CD4-positive, alpha-beta T cell treated with Interleukin-15 for 1 hour (primary cell): ENCODE measurements at regions not wholly inside any gene's neighbourhood (a gene's known extent, or its start where the extent isn't known, plus 50 kb on each side); places are given as distances from the start of the nearest gene placed in this dataset.

Source experiments
- DNase-seq: peaks from one replicate; pipeline ENCODE4 v3.0.0-alpha.2; 2020

DNA sequence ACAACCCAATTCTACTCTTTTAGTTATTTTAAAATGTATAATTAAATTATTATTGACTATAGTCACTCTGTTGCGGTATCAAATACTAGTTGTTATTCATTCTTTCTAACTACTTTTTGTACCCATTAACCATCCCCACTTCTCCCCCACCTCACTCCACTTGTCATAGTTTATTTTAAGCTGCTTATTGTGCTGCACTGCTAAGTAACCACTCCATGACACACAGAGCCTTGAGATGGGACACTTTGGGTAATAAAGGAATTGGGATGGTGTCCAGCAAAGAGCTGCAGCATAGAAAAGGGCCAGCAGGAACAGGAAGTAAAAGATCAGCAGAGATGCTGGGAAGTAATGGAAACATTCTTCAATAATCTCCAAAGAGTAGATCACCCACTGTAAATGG lies 123.0 kb downstream of the RPS29 start:
- no peak for DNase-seq

DNA sequence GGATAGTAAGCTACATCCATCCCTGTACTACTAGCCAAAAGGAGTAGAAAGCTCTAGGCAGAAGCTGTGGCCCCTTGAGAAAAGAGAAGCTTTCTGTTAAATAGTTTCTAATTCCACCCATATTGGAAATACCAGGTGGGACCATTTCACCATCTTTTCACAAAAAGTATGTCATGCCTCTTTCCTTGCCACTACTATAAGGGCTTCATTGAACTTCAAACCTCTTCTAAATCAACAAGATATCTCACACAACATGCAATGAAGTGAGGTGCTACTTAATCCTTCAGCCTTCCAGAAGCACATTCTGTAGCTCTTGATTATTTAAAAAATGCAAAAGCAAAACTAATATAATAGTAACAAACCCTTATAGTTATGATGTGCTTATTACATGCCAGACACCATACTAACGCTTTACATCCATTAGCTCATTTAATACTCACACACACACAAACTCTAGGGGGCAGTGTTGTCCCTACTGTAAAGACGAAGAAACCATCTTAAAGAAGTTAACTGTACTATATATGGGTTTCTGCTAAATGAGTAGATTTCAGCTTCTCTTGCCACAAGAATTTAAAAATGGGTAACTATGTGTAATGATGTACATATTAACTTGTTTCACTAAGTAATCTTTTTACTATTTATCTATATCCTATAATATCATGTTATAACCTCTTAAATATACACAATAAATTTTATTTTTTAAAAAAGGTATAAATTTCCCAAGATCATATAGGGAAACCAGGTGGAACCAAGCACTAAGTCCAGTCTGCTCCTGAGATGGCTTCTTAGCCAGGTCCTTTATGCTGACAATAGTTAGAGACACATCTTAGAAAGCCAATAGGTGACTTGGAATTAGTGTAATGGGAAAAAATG lies 124.4 kb downstream of the RPS29 start:
- DNase-seq = peak; percentile 32

DNA sequence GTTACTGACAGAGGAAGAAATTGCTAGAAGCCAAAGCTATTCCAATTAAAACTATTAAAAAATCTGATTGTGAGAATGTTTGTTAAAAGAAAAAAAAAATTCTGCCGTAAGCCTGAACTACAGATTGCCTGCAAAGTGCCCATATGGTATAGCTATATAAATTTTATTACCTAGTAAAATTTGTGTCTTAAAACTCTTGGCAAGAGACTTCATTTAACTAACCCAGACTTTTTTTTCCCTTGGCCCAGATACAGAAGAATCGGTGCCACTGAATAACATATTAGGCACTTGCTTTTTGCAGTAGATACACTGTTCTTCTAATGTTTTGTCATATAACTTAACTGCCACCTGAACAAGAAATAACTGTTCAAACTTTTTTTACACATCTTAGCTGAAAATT lies 125.5 kb downstream of the RPS29 start:
- DNase-seq = no peak

DNA sequence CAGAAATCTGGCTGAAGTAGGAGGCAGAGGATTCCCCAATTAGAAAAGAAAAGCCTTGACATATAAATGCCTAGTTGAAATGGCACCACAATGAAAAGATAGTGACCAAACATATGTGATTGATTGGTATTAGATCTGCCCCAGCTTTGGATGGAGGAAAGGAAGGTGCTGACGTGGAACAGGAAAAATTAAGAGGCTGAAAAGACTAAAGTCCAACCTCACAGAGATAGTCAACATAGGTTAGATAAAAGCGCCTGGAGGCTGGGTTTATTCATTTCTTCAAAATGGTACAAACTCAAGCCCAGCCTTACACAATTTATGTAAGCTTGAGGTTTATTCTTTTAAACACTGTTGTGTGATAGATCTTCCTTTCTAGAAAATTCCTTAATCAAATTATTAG lies 129.6 kb downstream of the RPS29 start:
- DNase-seq = no peak

DNA sequence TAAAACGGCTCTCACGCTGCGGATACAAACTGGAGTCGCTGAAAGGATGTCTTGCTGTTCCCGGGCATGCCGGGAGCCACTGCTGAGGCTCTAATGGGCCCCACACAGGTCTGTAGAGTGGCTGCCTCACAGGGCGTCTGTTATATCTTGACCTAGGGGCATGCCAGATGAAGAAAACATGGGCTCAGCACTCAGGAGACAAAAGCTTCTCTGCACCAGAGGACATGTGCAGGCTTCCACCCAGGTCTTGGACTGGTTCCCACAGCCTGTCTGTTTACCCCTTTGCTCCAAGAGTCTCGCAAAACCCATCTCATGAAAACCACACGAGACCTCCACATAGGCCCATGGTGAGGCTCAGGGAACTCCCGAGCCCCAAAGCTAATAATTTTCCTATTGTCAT lies 134.2 kb downstream of the RPS29 start:
- no peak for DNase-seq

DNA sequence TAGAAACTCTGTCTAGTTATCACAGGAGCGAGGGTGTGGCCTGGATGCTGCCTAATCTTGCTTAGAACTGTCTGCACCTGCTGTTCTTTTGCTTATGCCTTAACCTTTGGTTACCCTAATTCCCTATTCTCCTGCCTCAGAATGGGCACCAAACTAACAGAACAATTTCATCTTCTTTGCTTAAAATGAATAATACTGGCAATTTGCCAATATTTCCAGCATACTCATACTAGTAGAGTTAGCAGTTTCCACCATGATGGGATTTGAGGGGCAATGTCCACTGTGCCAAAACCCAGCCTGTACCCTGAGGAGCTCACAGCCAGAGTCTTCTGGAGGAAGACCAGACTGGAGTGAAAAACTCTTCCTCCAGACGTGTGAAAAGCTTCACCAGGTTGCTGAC lies 136.4 kb downstream of the RPS29 start:
- DNase-seq = no peak

DNA sequence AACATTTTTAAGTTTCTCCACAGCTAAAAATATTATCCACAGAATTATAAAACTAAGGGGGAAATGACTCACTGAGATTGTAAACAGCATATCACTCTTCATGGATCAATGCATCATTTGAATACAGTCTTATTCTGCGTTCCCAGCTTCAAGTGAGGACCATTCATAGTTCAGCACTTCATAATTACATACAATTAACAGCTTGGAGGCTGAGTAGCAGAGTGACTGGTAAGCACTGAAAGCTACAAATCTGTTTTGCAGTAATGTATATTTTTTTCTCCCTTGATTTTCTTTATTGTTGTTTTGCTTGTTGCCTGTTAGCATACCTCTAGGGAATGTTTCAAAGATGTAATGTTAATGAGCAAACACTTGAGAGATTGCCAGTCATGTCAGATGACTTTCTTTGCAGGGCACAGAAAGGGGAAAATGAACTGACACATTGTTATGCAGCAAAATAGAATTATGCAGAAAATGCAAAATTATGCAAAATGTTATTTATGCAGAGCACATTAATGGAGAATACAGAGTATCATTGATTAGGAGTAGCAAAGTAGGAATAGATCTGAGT lies 138.6 kb downstream of the RPS29 start:
- no peak for DNase-seq

DNA sequence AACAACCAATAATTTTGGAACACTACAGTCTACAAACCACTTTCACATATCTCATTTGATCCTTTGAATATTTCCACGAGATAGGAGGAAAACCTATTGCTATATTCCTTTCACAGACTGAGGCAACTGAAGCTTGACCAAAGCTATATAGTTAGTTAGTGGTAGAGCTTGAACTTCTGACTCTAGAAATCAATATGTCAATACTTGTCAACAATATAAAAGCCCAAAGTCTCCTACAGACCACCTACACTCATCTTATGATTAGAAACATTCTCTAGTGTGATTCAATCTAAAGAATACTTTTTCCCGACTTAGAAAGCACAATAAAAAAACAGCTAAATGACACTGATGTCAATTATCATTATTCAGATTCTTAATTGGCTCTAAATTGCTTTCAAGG lies 139.4 kb downstream of the RPS29 start:
- DNase-seq = no peak

DNA sequence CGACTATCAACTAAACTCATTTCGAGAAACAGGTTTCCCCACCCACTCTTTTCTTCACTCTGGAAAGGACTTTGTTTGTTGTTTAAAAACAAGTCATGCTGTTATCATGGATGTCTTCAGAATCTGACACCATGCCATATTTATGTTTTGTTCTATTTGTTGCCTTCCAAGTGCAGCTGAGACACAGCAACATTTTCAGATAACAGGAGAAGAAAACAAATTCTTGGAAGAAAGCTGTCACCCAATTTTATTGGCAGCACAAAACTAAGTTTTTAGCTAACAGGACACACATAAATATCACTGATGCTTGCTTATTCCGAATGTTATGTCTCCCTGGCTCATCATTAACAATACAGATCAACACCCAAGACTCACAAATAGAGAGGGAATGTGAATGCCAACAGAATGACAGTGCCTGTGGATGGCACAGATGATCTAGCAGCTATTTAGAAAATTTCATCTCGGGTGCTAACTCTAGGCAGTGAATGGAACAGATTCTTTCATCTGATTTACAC lies 147.9 kb downstream of the RPS29 start:
- DNase-seq = no peak

DNA sequence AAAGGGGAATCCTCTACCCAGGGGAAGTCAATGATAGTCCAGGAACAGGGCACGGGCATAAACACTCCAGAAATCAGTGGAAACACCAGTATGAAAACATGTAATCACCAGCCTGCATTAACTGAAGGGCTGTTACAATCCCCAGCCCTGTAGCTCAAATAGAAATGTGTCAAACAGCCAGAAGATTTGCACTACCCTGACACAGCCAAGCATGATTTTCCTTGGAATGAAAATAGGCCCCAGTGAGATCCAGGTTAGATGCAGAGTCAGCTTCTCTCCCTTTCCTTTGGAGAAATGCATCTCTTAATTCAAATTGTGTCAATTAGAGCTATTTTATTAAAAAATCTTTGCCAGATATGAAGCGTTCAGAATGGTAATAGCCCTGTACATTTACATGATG lies 158.1 kb downstream of the RPS29 start:
- no peak for DNase-seq

DNA sequence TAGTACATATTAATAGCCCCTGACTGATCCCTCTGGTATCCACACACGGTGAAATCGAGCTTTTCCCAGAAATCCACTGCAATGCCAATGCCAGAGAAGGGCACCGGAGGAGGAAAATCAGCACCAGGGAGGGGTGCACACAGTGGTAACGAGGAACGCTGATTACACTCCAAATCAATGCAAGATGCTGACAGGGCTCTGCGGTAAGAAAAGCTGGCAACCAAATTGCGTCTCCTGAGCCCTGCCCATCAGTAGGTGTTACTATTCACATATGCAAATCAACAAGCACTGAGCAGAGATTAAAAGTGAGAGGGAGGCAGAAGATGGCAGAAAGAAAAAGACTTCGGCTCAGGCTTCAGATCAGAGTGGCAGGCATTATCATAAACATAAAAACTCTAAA lies 159.1 kb downstream of the RPS29 start:
- DNase-seq = no peak

DNA sequence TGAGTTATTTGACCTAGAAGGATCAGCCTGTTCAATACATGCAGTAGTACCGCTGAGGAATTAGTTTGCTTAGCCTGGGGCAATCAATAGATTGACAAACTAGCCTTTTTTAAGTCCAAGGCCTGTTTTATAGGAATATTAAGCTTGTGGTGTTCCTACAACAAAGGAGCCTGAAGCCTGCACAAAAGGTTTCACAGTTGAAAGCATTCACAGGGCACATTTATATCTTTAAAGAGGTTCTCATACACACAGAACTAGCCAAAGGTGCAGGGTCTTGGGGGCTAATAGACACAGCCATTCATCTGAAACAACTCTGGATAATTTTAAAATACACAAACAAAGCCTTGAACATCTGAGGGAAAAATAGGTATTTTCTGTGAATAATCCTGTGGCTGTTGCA lies 160.3 kb downstream of the RPS29 start:
- DNase-seq = no peak

DNA sequence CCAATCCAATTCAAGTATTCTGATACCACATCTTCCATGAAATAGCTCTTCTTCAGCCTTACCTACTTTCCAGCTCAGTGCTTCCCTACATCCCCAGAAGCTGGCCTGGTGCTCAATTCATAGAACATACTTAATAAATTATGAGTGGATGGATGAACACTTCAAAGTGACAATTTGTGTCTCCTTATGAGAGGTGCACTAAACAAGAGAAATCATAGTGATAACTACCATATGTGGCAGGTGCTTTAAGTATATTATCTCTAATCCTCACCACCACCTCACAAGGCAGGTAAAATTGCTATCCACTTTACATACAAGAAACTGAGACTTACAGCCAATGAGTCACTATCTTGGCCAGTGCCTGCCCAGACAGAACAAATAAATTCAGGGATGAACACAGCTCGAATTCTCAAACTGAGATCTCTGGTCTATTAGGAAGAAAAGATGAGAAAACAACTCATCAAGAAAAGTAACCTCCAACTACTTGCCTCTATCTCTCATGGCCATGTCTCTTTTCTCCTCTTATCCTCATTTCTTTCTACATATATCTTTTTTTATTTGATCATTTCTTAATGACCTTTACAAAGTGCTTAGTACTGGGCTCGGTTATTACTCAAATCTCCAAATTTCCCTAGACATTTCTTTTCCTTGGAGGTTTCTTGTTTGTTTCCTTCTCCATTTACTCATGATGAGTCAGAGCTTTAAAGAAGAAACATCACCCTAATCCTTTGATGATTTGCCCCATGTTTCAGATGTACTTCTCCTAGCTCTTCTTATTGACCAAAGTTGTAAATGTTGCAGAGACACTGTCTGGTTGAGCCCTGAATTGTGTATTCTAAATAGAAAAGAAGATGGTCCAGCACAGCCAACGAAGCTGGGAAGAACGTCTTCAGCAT lies 161.5 kb downstream of the RPS29 start:
- no peak for DNase-seq

DNA sequence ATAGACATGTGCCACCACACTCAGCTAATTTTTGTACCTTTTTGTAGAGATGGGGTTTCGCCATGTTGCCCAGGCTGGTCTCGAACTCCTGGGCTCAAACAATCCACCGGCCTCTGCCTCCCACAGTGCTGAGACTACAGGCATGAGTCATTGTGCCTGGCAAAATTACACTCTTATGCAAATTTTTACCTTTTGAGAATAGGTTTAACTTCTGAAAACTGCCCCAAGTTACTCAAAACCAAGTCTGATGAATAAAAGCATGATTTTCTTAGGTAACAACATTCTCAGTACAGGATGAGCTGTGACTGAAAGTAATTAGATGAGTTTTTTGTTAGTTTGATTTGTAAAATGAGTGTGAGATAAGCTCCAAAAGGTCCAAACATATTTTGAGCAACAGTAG lies 166.0 kb downstream of the RPS29 start:
- no peak for DNase-seq

DNA sequence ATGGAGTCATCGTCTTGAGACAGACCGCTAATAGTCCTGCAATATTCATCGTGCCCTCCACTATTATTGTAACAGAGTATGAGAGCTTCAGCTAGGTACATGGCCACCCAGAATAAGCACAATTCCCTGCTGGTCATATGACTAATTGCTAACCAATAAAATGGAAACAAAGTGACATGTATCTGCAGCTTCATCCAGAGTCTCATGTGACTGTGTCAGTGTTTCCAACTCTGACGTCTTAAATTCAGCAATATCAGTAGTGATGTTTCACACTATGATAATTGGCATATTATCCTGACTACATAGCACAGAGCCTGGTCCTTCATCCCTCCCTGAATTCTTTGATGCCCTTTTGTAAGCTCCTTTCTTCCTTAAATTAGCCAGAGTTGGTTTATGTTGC lies 167.4 kb downstream of the RPS29 start:
- no peak for DNase-seq

DNA sequence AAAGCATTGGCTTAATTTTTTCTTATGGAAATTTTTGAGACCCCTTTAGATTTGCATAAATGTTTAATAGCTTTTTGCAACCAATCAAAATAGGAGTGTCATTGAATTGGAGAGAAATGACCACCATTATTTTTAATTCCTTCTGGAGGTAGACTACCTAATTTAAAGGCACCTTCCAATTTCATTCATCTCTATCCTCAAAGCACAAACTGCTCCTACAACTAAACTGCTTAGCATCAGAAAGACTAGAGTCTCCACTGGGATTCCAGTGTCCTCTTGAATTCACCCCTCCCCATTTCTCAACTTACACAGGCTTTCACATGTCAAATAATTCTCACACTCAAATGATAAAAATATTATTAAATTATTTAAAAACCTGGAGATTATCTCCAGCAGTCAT lies 168.4 kb downstream of the RPS29 start:
- DNase-seq = no peak

DNA sequence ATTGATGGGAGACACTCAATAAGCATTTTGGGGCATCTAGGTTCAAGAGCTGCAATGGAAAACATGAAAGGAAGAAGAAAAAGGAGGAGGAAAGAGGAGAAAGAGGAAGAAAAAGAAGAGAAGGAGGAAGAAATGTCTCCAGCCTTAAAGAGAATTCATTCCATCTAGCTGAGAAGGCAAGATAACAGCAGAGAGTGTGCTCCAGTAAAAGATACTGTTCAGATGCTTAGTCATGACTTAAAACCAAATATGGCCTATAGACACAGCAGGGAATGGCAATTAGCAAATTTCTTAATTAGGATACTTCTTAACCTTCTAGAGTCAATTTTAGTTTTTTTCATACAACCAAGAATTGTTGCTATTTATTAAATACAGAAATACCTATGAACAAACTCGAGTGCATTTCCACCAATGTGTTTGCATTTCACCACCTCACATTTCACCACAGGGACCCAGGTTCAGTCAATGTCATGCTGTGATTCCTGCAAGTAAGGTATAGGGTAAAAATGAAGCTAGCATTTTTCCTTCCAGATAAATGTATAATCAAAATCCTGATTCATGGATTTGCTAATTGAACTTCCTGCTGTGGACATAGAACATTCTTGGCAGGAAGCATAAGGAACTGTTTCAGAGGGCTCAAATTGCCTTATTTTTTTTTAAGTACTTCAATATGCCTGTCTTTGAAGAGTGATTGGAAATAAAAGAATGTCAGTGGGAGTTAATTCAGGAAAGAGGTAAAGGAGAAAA lies 177.8 kb downstream of the RPS29 start:
- no peak for DNase-seq

DNA sequence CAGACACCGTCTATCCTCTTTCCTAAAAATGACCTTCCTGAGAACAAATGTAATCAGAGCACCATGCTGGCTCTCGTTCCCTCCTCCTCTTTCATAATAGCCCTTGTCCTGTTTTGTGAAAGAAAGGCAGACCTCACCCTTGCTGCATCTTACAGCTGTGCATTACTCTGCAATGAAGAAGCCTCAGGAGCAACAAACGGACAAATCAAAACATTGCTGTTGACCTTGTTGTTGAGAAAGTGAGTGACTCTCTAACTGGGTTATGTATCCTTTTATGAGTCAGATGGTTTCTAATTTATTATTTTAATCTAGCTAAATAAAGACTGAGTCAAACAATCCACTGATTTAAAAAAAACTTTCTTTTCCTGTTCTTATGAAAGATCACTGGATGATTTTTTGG lies 180.9 kb downstream of the RPS29 start:
- DNase-seq = no peak

DNA sequence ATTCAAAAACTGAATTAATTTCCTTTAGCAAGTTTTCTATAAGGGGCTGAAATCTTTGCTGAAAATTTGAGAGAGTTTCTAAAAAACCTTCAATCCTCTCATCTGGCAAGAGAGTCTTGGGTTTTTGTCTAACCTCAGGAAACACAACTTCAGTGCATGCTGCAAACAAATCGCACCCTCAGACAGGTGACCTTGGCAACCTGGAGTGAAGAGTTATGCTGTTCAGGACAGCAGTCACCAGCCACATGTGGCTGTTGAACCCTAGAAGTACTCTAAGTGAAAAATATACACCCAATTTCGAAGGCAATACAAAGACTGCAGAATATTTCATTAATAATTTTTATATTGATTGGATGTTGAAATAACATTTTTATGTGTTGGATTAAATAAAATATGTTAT lies 184.8 kb downstream of the RPS29 start:
- no peak for DNase-seq

DNA sequence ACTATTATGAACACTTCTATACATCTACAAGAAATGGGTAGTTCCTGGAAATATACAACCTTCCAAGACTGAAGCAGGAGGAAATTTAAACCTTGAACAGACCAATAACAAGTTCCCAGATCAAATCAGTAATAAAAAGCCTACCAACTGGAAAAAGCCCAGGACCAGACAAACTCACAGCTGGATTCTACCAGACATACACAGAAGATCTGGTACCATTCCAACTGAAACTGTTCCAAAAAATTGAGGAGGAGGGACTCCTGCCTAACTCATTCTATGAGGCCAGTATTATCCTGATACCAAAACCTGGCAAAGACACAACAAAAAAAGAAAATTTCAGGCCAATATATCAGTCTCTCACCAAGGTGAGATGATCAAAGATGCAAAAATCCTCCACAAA lies 189.4 kb downstream of the RPS29 start:
- no peak for DNase-seq

DNA sequence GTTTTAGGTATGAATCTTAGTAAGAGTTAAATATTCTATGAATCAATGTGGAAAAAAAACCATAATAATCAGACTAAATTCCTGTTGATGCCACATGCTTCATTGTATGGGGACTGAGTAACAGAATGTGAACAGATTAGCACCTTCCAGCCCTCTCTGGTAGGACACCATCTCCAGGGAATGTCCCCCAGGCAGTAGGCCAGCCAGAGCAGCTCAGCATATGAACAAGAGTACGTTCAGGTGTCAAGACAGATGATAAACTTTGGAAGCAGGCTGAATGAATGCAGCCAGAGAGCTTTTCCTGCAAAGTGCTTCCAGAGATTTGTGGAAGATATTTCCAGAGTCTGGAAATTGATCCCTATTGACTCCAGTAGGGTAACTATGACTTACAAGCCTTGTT lies 204.4 kb downstream of the RPS29 start:
- DNase-seq = no peak

DNA sequence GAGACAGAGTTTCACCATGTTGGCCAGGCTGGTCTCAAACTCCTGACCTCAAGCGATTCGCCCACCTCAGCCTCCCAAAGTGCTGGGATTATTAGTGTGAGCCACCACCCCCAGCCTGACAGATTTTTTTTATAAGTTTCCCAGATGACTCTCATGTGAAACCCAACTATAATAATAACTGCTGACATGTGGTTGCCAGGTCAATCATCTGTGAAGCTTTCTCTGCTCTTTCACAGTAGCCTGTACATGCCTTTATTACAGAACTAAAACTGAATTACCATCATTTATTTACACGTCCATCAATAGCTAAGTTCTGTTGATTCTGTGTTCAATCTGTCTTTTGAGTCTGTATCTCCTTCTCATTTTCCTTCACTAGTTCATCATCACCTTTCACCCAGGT lies 218.5 kb downstream of the RPS29 start:
- DNase-seq = no peak

DNA sequence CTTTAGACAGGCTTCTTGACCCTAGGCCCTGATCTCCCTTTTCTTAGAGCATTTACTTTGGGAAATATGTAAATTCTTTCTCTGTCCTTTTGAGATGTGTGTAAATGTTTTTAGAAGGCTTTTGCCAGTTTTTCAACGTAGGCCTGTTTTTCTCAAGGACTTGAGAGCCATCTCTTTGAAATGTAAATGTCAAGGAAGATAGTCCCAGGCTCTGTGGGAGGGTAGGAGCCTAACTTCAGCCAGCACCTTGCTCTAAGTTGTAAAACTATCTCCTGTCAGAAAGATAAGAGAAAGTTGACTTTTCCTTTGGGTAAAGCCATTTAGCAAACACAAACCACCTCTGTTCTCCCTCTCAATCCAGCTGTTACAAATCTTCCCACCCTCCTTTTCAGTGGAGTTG lies 219.8 kb downstream of the RPS29 start:
- DNase-seq = no peak
